IMR-90 (cell line): ENCODE measurements at regions not wholly inside any gene's neighbourhood (a gene's known extent, or its start where the extent isn't known, plus 50 kb on each side); places are given as distances from the start of the nearest gene placed in this dataset.

Experiments used
- ATAC-seq: fragments of 200-7000 bp; cut with Tn5 transposase; 2 replicates; pipeline ENCODE4 v1.9.1; 2020; ENCODE audit warnings: low read depth, mild to moderate bottlenecking, moderate library complexity
- BruUV-seq: library from RNA; stranded (reverse); fragments of 400-500 nt; replicated peaks from 2 replicates; lab custom pipeline; 2021; lab: Mats Ljungman, UMichigan
- CTCF ChIA-PET: fragments of 300-600 bp; formaldehyde crosslinking; extraction: SDS; loops from one replicate; lab custom pipeline; 2021; ENCODE audit warnings: antibody characterized with exemption; lab: Yijun Ruan, JAX
- POLR2A ChIA-PET: fragments of 300-600 bp; sonication (Branson Sonifier 250); formaldehyde crosslinking; loops from one replicate; lab custom pipeline; 2022; ENCODE audit warnings: antibody characterized with exemption; ENCODE audit not compliant: unreplicated experiment; lab: Charles Lee
- DNase-seq: peaks from one replicate; pipeline ENCODE4 v3.0.0; 2013
- H2AFZ ChIP-seq: replicated peaks from 2 replicates; pipeline ENCODE3; 2013; ENCODE audit warnings: low read length, mild to moderate bottlenecking; ENCODE audit not compliant: poor library complexity
- H2AK5ac ChIP-seq: 2 replicates; pipeline ENCODE4 v1.6.1; 2013; ENCODE audit warnings: low read depth, low read length, inconsistent platforms
- H2AK9ac ChIP-seq: replicated peaks from 2 replicates; pipeline ENCODE3; 2013; ENCODE audit warnings: mild to moderate bottlenecking, low read depth, low read length, moderate library complexity; ENCODE audit not compliant: poor library complexity
- H2BK120ac ChIP-seq: 2 replicates; pipeline ENCODE4 v1.6.1; 2013; ENCODE audit warnings: low read depth, low read length, inconsistent platforms
- H2BK15ac ChIP-seq: 3 replicates; pipeline ENCODE4 v1.6.1; 2013; ENCODE audit warnings: low read depth, low read length, inconsistent platforms
- H2BK20ac ChIP-seq: 2 replicates; pipeline ENCODE4 v1.6.1; 2013; ENCODE audit warnings: low read depth, mild to moderate bottlenecking, inconsistent platforms, low read length, moderate library complexity
- H2BK5ac ChIP-seq: 2 replicates; pipeline ENCODE4 v1.6.1; 2013; ENCODE audit warnings: mild to moderate bottlenecking, low read depth, low read length, inconsistent platforms; ENCODE audit not compliant: poor library complexity, severe bottlenecking
- H3K14ac ChIP-seq: replicated peaks from 2 replicates; pipeline ENCODE4 v1.6.1; 2013; ENCODE audit warnings: low read depth, low read length, inconsistent platforms
- H3K18ac ChIP-seq: 2 replicates; pipeline ENCODE4 v1.6.1; 2013; ENCODE audit warnings: low read depth, low read length, control low read depth
- H3K23ac ChIP-seq: 2 replicates; pipeline ENCODE4 v1.6.1; 2013; ENCODE audit warnings: low read depth, low read length, inconsistent platforms
- H3K27ac ChIP-seq: 2 replicates; pipeline ENCODE4 v1.5.1; 2013; ENCODE audit warnings: mild to moderate bottlenecking, control low read depth, low read length; ENCODE audit not compliant: insufficient read depth
- H3K27me3 ChIP-seq: 2 replicates; pipeline ENCODE4 v1.6.1; 2013; ENCODE audit warnings: low read length; ENCODE audit not compliant: control insufficient read depth, insufficient read depth
- H3K36me3 ChIP-seq: 2 replicates; pipeline ENCODE4 v1.6.1; 2013; ENCODE audit warnings: low read length, mixed read lengths; ENCODE audit not compliant: control insufficient read depth, insufficient read depth
- H3K4ac ChIP-seq: 2 replicates; pipeline ENCODE4 v1.6.1; 2013; ENCODE audit warnings: low read depth, low read length, inconsistent platforms
- H3K4me1 ChIP-seq: 2 replicates; pipeline ENCODE4 v1.6.1; 2013; ENCODE audit warnings: low read length, mixed read lengths; ENCODE audit not compliant: control insufficient read depth, insufficient read depth
- H3K4me2 ChIP-seq: 2 replicates; pipeline ENCODE4 v1.6.1; 2013; ENCODE audit warnings: low read depth, mild to moderate bottlenecking, control low read depth, low read length, moderate library complexity
- H3K4me3 ChIP-seq: 2 replicates; pipeline ENCODE4 v1.5.1; 2013; ENCODE audit warnings: low read depth, mild to moderate bottlenecking, control low read depth, low read length, moderate library complexity; ENCODE audit not compliant: insufficient read depth
- H3K56ac ChIP-seq: 2 replicates; pipeline ENCODE4 v1.6.1; 2013; ENCODE audit warnings: low read length, inconsistent platforms; ENCODE audit not compliant: insufficient read depth; ENCODE audit errors: extremely low read depth
- H3K79me1 ChIP-seq, 2 experiments: 2 replicates each; pipeline ENCODE4 v1.6.1; 2013; ENCODE audit warnings: low read length in 2 of 2, inconsistent platforms in 1 of 2, low read depth in 1 of 2
- H3K9ac ChIP-seq: 2 replicates; pipeline ENCODE4 v1.6.1; 2013; ENCODE audit warnings: low read depth, low read length, control low read depth
- H3K9me1 ChIP-seq: 2 replicates; pipeline ENCODE4 v1.6.1; 2013; ENCODE audit warnings: low read length, inconsistent platforms; ENCODE audit not compliant: insufficient read depth
- H3K9me3 ChIP-seq: 2 replicates; pipeline ENCODE4 v1.6.1; 2013; ENCODE audit warnings: low read length; ENCODE audit not compliant: control insufficient read depth, insufficient read depth
- H4K20me1 ChIP-seq: 2 replicates; pipeline ENCODE4 v1.6.1; 2013; ENCODE audit warnings: low read length, inconsistent platforms; ENCODE audit not compliant: insufficient read depth
- H4K5ac ChIP-seq: 2 replicates; pipeline ENCODE4 v1.6.1; 2013; ENCODE audit warnings: mild to moderate bottlenecking, low read depth, low read length, control low read depth
- H4K8ac ChIP-seq, 2 experiments: 2 replicates each; pipeline ENCODE4 v1.6.1; 2013; ENCODE audit warnings: low read depth in 2 of 2, low read length in 2 of 2, control low read depth in 1 of 2, inconsistent platforms in 1 of 2
- H4K91ac ChIP-seq: 2 replicates; pipeline ENCODE4 v1.6.1; 2013; ENCODE audit warnings: low read depth, low read length, inconsistent platforms; ENCODE audit not compliant: insufficient read depth
- CHD1 ChIP-seq: IDR thresholded peaks from 2 replicates; pipeline ENCODE4 v1.6.1; 2012; ENCODE audit warnings: low read depth, low read length, improper control_type of control experiment
- FOS ChIP-seq: fragments of 150-350 bp; IDR thresholded peaks from 2 replicates; pipeline ENCODE4 v1.6.1; 2016; ENCODE audit warnings: low read depth, low read length
- RAD21 ChIP-seq: IDR thresholded peaks from 2 replicates; pipeline ENCODE4 v1.6.1; 2012; ENCODE audit warnings: low read length, improper control_type of control experiment
- RCOR1 ChIP-seq: IDR thresholded peaks from 2 replicates; pipeline ENCODE4 v1.6.1; 2012; ENCODE audit warnings: mild to moderate bottlenecking, low read length, improper control_type of control experiment; ENCODE audit not compliant: insufficient replicate concordance
- SMC3 ChIP-seq: fragments of 150-350 bp; IDR thresholded peaks from 2 replicates; pipeline ENCODE4 v1.6.1; 2016; ENCODE audit warnings: low read depth, mild to moderate bottlenecking, antibody characterized with exemption, low read length, moderate library complexity
- USF2 ChIP-seq: fragments of 150-350 bp; IDR thresholded peaks from 2 replicates; pipeline ENCODE4 v1.6.1; 2017; ENCODE audit warnings: mild to moderate bottlenecking, antibody characterized with exemption, low read length, low read depth
- WGBS, 2 experiments: methylation state at CpG; one replicate each; pipeline versions ENCODE4 v1.1.5 to v1.1.7; 2013; ENCODE audit warnings: missing lambda C conversion rate in 2 of 2; ENCODE audit not compliant: insufficient read length in 1 of 2; ENCODE audit errors: extremely low coverage in 2 of 2; 5-methylcytosine and 5-hydroxymethylcytosine counted together
- dilution Hi-C: fragments of 300-500 bp; cut with HindIII; formaldehyde crosslinking; loops from one replicate; pipeline ENCODE4 v1.14.3; 2018; ENCODE audit warnings: low sequenced_read_pairs; ENCODE audit not compliant: unreplicated experiment
- in situ Hi-C: fragments of 300-500 bp; cut with MboI; formaldehyde crosslinking; loops from 3 replicates; pipeline ENCODE4 v1.14.3; 2019; ENCODE audit warnings: low sequenced_read_pairs, inconsistent platforms, mixed read lengths
- intact Hi-C: fragments of 100-400 bp; cut with micrococcal nuclease; formaldehyde crosslinking; loops from 2 replicates; pipeline ENCODE4 v1.10.0; 2022

DNA sequence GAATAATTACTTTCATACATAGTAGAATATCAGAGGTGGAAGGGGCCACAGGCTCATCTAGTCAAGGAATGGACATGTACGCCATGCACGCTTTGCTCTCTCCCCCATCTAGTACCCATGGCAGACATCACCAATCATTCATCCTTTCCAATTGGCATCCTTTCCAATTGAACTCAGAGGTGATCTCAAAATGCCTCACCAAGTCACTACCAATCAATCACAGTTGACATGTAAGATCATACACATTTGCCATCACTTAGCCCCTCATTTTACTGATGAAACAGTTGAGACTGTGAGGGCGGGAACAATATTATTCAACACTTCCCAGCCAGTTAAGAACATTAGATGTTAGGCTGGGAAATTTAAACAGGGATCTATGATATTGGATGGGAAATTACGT is 308.4 kb downstream of the FGFR2 start:
- no peak for ATAC-seq
- dilution Hi-C loops = no loop called here

More for the DNA sequence above, 308.4 kb downstream of the FGFR2 start:
- ChIA-PET POLR2A (no interaction called here), CTCF (no interaction called here)
- Histone ChIP-seq H2AFZ (no peak overlapping the region), H3K4me2 (no peak overlapping the region), H3K27ac (no peak overlapping the region), H3K9me3 (peaks cover 31% of the 10 kb centered on the region), H2BK120ac (no peak overlapping the region), H2BK20ac (no peak overlapping the region), H3K56ac (no peak overlapping the region), H3K4ac (no peak overlapping the region), H3K23ac (no peak overlapping the region), H3K36me3 (no peaks in the 10 kb centered on the region), H2AK5ac (no peak overlapping the region), H3K4me1 (no peaks in the 10 kb centered on the region), H4K8ac (no peak overlapping the region), H2BK15ac (no peak overlapping the region), H4K5ac (no peak overlapping the region), H3K27me3 (no peaks in the 10 kb centered on the region), H2AK9ac (no peak overlapping the region), H3K18ac (no peak overlapping the region), H3K9ac (no peak overlapping the region), H3K9me1 (no peaks in the 10 kb centered on the region), H3K4me3 (no peak overlapping the region), H3K79me1 (no peaks in the 10 kb centered on the region), H4K91ac (no peak overlapping the region), H3K14ac (no peak overlapping the region), H4K20me1 (no peaks in the 10 kb centered on the region), H2BK5ac (no peak overlapping the region)
- intact Hi-C loops (no loop called here), in situ Hi-C loops (no loop called here)
- DNase-seq = no peak
- no TSS peak for BruUV-seq
- no peak for TF ChIP-seq SMC3
- TF ChIP-seq RAD21 = no peak
- no peak for TF ChIP-seq FOS
- no peak for TF ChIP-seq USF2
- TF ChIP-seq RCOR1 = no peak
- TF ChIP-seq CHD1 = no peak
- WGBS, 2 experiments = no CpG with 5 or more reads among the region's 4 CpGs
